Ovary (tissue), 7 donors: ENCODE measurements at regions not wholly inside any gene's neighbourhood (a gene's known extent, or its start where the extent isn't known, plus 50 kb on each side); places are given as distances from the start of the nearest gene placed in this dataset.

Experiments used
- DNase-seq, 5 donors: peaks; one replicate each; pipeline ENCODE4 v3.0.0-alpha.2; 2019 to 2020
- H3K27ac ChIP-seq, 2 donors: fragments of 200-600 bp; one replicate each; pipeline versions ENCODE4 v1.5.1 to v1.8.0; 2019 to 2022
- H3K27me3 ChIP-seq: fragments of 200-600 bp; one replicate; pipeline ENCODE4 v1.8.0; 2022
- H3K36me3 ChIP-seq: fragments of 200-600 bp; sonication (generic); one replicate; pipeline ENCODE4 v1.5.1; 2019
- H3K4me1 ChIP-seq: one replicate; pipeline ENCODE4 v1.8.1; 2013; ENCODE audit warnings: mild to moderate bottlenecking, moderate library complexity; ENCODE audit not compliant: insufficient read depth
- H3K4me3 ChIP-seq: fragments of 200-600 bp; sonication (generic); one replicate; pipeline ENCODE4 v1.5.1; 2017
- H3K9me3 ChIP-seq, 2 donors: fragments of 200-600 bp in 1 of 2; sonication (generic) in 1 of 2; one replicate each; pipeline versions ENCODE4 v1.5.1 to v1.8.1; 2013 to 2019; ENCODE audit warnings: mild to moderate bottlenecking in 1 of 2, moderate library complexity in 1 of 2
- CTCF ChIP-seq, 3 donors: fragments of 450-650 bp in 2 of 3; fragments of 200-600 bp in 1 of 3; IDR thresholded peaks; one replicate each; pipeline versions ENCODE4 v1.5.1 to v1.8.0; 2016 to 2022; ENCODE audit warnings: antibody characterized with exemption in 3 of 3, mild to moderate bottlenecking in 1 of 3
- EP300 ChIP-seq: sonication (generic); formaldehyde crosslinking; IDR thresholded peaks from one replicate; pipeline ENCODE4 v1.6.1; 2017; ENCODE audit warnings: antibody characterized with exemption
- POLR2A ChIP-seq: fragments of 450-650 bp; IDR thresholded peaks from one replicate; pipeline ENCODE4 v1.6.1; 2017; ENCODE audit warnings: antibody characterized with exemption, mild to moderate bottlenecking, moderate library complexity
- WGBS, 3 donors: extraction: QIAGEN DNeasy Blood & Tissue Kit in 1 of 3; methylation state at CpG; one replicate each; pipeline versions ENCODE4 v1.1.5 to v1.1.7; 2013 to 2017; 5-methylcytosine and 5-hydroxymethylcytosine counted together
- intact Hi-C, 4 donors: fragments of 100-400 bp; cut with DNase I; formaldehyde crosslinking; loops; one replicate each; pipeline versions ENCODE4 v1.11.0 to v1.15.1; 2022 to 2023
- donor health status: DM: no; HTN: no; CAD: no; lungs with moderate emphysema.
- donor health status: DM: no; HTN: no; CAD: no.
- donor health status: Bipolar disorder and iron deficiency.
- donor health status: DM: no; HTN: no; CAD: no.
- donor health status: DM: yes; HTN: yes; CAD: no.

- H3K27me3 ChIP-seq = no peaks in the 10 kb centered on the region
- H3K4me3 ChIP-seq = no peak overlapping the region
- peaks cover 4% of the 10 kb centered on the region for H3K4me1 ChIP-seq
- no peaks in the 10 kb centered on the region for H3K9me3 ChIP-seq
- 93 to 94% (median 94%) methylated on average over 8 of the region's 8 CpGs for WGBS, 3 donors
- no peaks in the 10 kb centered on the region for H3K36me3 ChIP-seq
- no peak for DNase-seq
- TF ChIP-seq EP300 = no peak
- no peak for TF ChIP-seq CTCF (IDR thresholded peaks at IDR 0.05)
- TF ChIP-seq POLR2A = no peak
- intact Hi-C loops = no loop called here
- H3K27ac ChIP-seq = no peak overlapping the region
These were observed 607.1 kb downstream of the HDGFL1 start for GRCh38 chr6:23176471-23176870.

GRCh38 chr6:23176883-23177282 lies 607.5 kb downstream of the HDGFL1 start:
- no peak for TF ChIP-seq POLR2A
- intact Hi-C loops = no loop called here
- Histone ChIP-seq H3K27ac (no peak overlapping the region), H3K36me3 (no peaks in the 10 kb centered on the region), H3K4me3 (no peak overlapping the region), H3K27me3 (no peaks in the 10 kb centered on the region), H3K4me1 (peaks cover 4% of the 10 kb centered on the region), H3K9me3 (no peaks in the 10 kb centered on the region)
- DNase-seq = no peak
- WGBS, 3 donors = 56 to 66% (median 60%) methylated on average over 11 of the region's 11 CpGs

- intact Hi-C loops = no loop called here
- no peaks in the 10 kb centered on the region for H3K27me3 ChIP-seq
- H3K36me3 ChIP-seq = no peaks in the 10 kb centered on the region
- TF ChIP-seq EP300 (no peak), POLR2A (no peak), CTCF (IDR thresholded peaks at IDR 0.05) (no peak)
- no peak overlapping the region for H3K4me3 ChIP-seq
- no peak for DNase-seq
- WGBS, 3 donors = 18 to 40% (median 29%) methylated on average over 1 of the region's 1 CpG
- H3K27ac ChIP-seq = no peak overlapping the region
- no peaks in the 10 kb centered on the region for H3K9me3 ChIP-seq
- H3K4me1 ChIP-seq = peaks cover 4% of the 10 kb centered on the region
These were observed 608.4 kb downstream of the HDGFL1 start for GRCh38 chr6:23177806-23178205.

GRCh38 chr6:23179994-23180393 lies 610.6 kb downstream of the HDGFL1 start:
- Histone ChIP-seq H3K4me1 (peaks cover 4% of the 10 kb centered on the region), H3K27me3 (no peaks in the 10 kb centered on the region), H3K36me3 (no peaks in the 10 kb centered on the region), H3K9me3 (no peaks in the 10 kb centered on the region), H3K4me3 (no peak overlapping the region), H3K27ac (no peak overlapping the region)
- WGBS, 3 donors = 86 to 91% (median 89%) methylated on average over 4 of the region's 4 CpGs
- TF ChIP-seq EP300 (no peak), POLR2A (no peak), CTCF (IDR thresholded peaks at IDR 0.05) (no peak)
- intact Hi-C loops = no loop called here
- no peak for DNase-seq

- peak; percentile 45 to 71 (median 59) for DNase-seq
- 48 to 64% (median 49%) methylated on average over 12 of the region's 12 CpGs for WGBS, 3 donors
- no peaks in the 10 kb centered on the region for H3K27me3 ChIP-seq
- H3K36me3 ChIP-seq = no peaks in the 10 kb centered on the region
- H3K9me3 ChIP-seq = no peaks in the 10 kb centered on the region
- peaks cover 4% of the 10 kb centered on the region for H3K4me1 ChIP-seq
- intact Hi-C loops = no loop called here
- no peak overlapping the region for H3K27ac ChIP-seq
- TF ChIP-seq POLR2A = no peak
- TF ChIP-seq CTCF (IDR thresholded peaks at IDR 0.05) = no peak
- no peak for TF ChIP-seq EP300
- H3K4me3 ChIP-seq = no peak overlapping the region
These were observed 611.3 kb downstream of the HDGFL1 start for GRCh38 chr6:23180504-23181293.
